ENCODE measurements at regions not wholly inside any gene's neighbourhood (a gene's known extent, or its start where the extent isn't known, plus 50 kb on each side); places are given as distances from the start of the nearest gene placed in this dataset.

DNA sequence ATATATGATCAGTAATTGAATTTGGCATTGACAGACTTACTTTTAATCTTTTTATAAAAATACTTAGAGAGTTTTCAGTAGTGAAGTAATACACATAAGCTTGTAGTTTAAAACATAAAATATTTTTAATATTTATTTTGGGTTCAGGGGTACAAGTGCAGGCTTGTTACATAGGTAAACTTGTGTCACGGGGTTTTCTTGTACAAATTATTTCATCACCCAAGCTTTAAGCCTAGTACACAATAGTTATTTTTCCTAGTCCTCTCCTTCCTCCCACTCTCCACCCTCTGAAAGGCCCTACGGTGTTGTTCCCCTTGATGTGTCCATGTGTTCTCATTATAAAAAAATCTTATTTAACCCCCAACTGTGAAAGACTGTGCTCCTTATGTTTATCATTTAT is 1397.8 kb upstream of the RAG2 start:
- H3K36me3 ChIP-seq (ENCODE audit: control insufficient read depth in 2 of 2, insufficient read depth in 2 of 2, low read length in 1 of 2) = no peaks in the 10 kb centered on the region
- no TSS peak for BruUV-seq (replicated peaks)
- no peaks in the 10 kb centered on the region for H3K27me3 ChIP-seq (replicated peaks in 1 of 2; ENCODE audit: control insufficient read depth in 2 of 2, insufficient read depth in 2 of 2, low read length in 1 of 2)
- RAD21 ChIA-PET (ENCODE audit: unreplicated experiment) = no interaction called here
- H2AFZ ChIP-seq (ENCODE audit: control insufficient read depth, low read depth, low read length) = no peak overlapping the region
- H3K27ac ChIP-seq (ENCODE audit: control insufficient read depth, insufficient read depth) = no peak overlapping the region
- no peaks in the 10 kb centered on the region for H3K4me1 ChIP-seq (ENCODE audit: control insufficient read depth, insufficient read depth, low read length)
- SMC1A ChIA-PET (ENCODE audit: uncharacterized antibody, unreplicated experiment) = no interaction called here
- TF ChIP-seq NR2F1 (conservative IDR thresholded peaks at IDR 0.05) (no peak), SREBF1 (IDR thresholded peaks at IDR 0.05; ENCODE audit: low read length) (no peak), KAT2A (conservative IDR thresholded peaks at IDR 0.05; ENCODE audit: control insufficient read depth, low read depth, low read length) (no peak)
- no peak overlapping the region for H3K4me2 ChIP-seq (ENCODE audit: control insufficient read depth, insufficient read depth)
- CTCF ChIA-PET = no interaction called here
- H3K79me2 ChIP-seq (ENCODE audit: control insufficient read depth, insufficient read depth, low read length) = no peaks in the 10 kb centered on the region
- no peak for ATAC-seq
- no peaks in the 10 kb centered on the region for H4K20me1 ChIP-seq (ENCODE audit: control insufficient read depth, insufficient read depth)
- no peak overlapping the region for H3K4me3 ChIP-seq
- no peak for DNase-seq (ENCODE audit: low read depth, low spot score)
- WGBS (ENCODE audit: insufficient coverage, insufficient replicate concordance, low lambda C conversion rate, missing lambda C conversion rate) = 41% methylated on average over 2 of the region's 2 CpGs
- H3K9ac ChIP-seq (ENCODE audit: control insufficient read depth, insufficient read depth, low read length) = no peak overlapping the region
- POLR2A ChIA-PET = no interaction called here
- H3K9me3 ChIP-seq (replicated peaks; ENCODE audit: control insufficient read depth, insufficient read depth, low read length) = no peaks in the 10 kb centered on the region
- FAIRE-seq = no peak
- in situ Hi-C loops (cut with MboI) = no loop called here
- intact Hi-C loops (cut with micrococcal nuclease; ENCODE audit: unreplicated experiment) = no loop called here

DNA sequence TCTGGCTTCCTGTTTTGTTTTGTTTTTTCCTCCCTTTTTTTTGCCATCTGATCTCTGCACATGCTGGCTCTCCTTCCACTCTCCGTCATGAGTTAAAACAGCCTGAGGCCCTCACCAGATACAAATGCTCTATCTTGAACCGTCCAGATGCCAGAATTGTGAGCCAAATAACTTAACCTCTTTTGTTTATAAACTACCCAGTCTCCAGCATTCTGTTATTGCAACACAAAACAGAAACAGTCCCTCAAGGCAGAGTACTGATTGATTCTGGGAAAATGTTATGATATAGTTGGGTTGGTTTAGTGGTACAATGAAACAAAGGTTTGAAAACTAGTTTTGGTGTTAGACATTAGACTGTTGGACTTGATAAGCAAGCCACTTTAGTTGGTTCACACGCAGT is 1390.0 kb upstream of the RAG2 start:
- no peak overlapping the region for H3K4me3 ChIP-seq
- ChIA-PET POLR2A (no interaction called here), SMC1A (ENCODE audit: uncharacterized antibody, unreplicated experiment) (interaction anchor here (0.9 kb wide), 1 partner anchor 9 kb away, joined by 4 read pairs; no protein-coding TSS in a partner anchor), CTCF (no interaction called here), RAD21 (ENCODE audit: unreplicated experiment) (no interaction called here)
- no peaks in the 10 kb centered on the region for H3K27me3 ChIP-seq (replicated peaks in 1 of 2; ENCODE audit: control insufficient read depth in 2 of 2, insufficient read depth in 2 of 2, low read length in 1 of 2)
- H3K4me1 ChIP-seq (ENCODE audit: control insufficient read depth, insufficient read depth, low read length) = no peaks in the 10 kb centered on the region
- ATAC-seq = no peak
- H3K9me3 ChIP-seq (replicated peaks; ENCODE audit: control insufficient read depth, insufficient read depth, low read length) = no peaks in the 10 kb centered on the region
- H4K20me1 ChIP-seq (ENCODE audit: control insufficient read depth, insufficient read depth) = no peaks in the 10 kb centered on the region
- BruUV-seq (replicated peaks) = no TSS peak
- no peak overlapping the region for H2AFZ ChIP-seq (ENCODE audit: control insufficient read depth, low read depth, low read length)
- in situ Hi-C loops (cut with MboI) (no loop called here), intact Hi-C loops (cut with micrococcal nuclease; ENCODE audit: unreplicated experiment) (no loop called here)
- WGBS (ENCODE audit: insufficient coverage, insufficient replicate concordance, low lambda C conversion rate, missing lambda C conversion rate) = 20% methylated on average over 3 of the region's 3 CpGs
- no peaks in the 10 kb centered on the region for H3K79me2 ChIP-seq (ENCODE audit: control insufficient read depth, insufficient read depth, low read length)
- FAIRE-seq = no peak
- no peak overlapping the region for H3K9ac ChIP-seq (ENCODE audit: control insufficient read depth, insufficient read depth, low read length)
- no peak for DNase-seq (ENCODE audit: low read depth, low spot score)
- TF ChIP-seq, protein P1, sequence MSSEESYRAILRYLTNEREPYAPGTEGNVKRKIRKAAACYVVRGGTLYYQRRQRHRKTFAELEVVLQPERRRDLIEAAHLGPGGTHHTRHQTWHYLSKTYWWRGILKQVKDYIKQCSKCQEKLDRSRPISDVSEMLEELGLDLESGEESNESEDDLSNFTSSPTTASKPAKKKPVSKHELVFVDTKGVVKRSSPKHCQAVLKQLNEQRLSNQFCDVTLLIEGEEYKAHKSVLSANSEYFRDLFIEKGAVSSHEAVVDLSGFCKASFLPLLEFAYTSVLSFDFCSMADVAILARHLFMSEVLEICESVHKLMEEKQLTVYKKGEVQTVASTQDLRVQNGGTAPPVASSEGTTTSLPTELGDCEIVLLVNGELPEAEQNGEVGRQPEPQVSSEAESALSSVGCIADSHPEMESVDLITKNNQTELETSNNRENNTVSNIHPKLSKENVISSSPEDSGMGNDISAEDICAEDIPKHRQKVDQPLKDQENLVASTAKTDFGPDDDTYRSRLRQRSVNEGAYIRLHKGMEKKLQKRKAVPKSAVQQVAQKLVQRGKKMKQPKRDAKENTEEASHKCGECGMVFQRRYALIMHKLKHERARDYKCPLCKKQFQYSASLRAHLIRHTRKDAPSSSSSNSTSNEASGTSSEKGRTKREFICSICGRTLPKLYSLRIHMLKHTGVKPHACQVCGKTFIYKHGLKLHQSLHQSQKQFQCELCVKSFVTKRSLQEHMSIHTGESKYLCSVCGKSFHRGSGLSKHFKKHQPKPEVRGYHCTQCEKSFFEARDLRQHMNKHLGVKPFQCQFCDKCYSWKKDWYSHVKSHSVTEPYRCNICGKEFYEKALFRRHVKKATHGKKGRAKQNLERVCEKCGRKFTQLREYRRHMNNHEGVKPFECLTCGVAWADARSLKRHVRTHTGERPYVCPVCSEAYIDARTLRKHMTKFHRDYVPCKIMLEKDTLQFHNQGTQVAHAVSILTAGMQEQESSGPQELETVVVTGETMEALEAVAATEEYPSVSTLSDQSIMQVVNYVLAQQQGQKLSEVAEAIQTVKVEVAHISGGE (CRISPR knock-in tag; IDR thresholded peaks at IDR 0.05) = no peak
- TF ChIP-seq NR2F1 (conservative IDR thresholded peaks at IDR 0.05) = no peak
- H3K36me3 ChIP-seq (ENCODE audit: control insufficient read depth in 2 of 2, insufficient read depth in 2 of 2, low read length in 1 of 2) = no peaks in the 10 kb centered on the region
- H3K4me2 ChIP-seq (ENCODE audit: control insufficient read depth, insufficient read depth) = no peak overlapping the region
- H3K27ac ChIP-seq (ENCODE audit: control insufficient read depth, insufficient read depth) = no peak overlapping the region

Data from GM12878 (cell line).